Hematopoietic multipotent progenitor cell treated with erythropoietin and hydrocortisone succinate and interleukin-3 and kit ligand, for 4 days (in vitro differentiated cells): ENCODE measurements at regions not wholly inside any gene's neighbourhood (a gene's known extent, or its start where the extent isn't known, plus 50 kb on each side); places are given as distances from the start of the nearest gene placed in this dataset.
"Not testable (repeated sequence)": the region's sequence is repeated elsewhere in the genome, so short reads cannot be mapped to it uniquely, and the experiment has no call there.

Experiments
- DNase-seq: peaks from one replicate; pipeline ENCODE4 v3.0.0-alpha.2; 2015

- peak; percentile 40 for DNase-seq
These were observed 63.1 kb downstream of the TSN start for GRCh38 chr2:121818546-121818945.

- DNase-seq = no peak
These were observed 64.4 kb downstream of the TSN start for GRCh38 chr2:121819846-121820245.

GRCh38 chr2:121821476-121822158 is 66.2 kb downstream of the TSN start:
- DNase-seq = no peak

GRCh38 chr2:121824264-121824663 is 68.8 kb downstream of the TSN start:
- DNase-seq = no peak

- DNase-seq = no peak
These were observed 69.8 kb downstream of the TSN start for GRCh38 chr2:121825003-121825950.

GRCh38 chr2:121826036-121826435 is 70.6 kb downstream of the TSN start:
- DNase-seq = no peak

GRCh38 chr2:121828281-121828731 is 72.9 kb downstream of the TSN start:
- no peak for DNase-seq

- no peak for DNase-seq
These were observed 75.4 kb downstream of the TSN start for GRCh38 chr2:121830809-121831208.

- DNase-seq = no peak
These were observed 76.4 kb downstream of the TSN start for GRCh38 chr2:121831841-121832240.

- no peak for DNase-seq
These were observed 77.2 kb downstream of the TSN start for GRCh38 chr2:121832412-121833357.

- DNase-seq = no peak
These were observed 77.9 kb downstream of the TSN start for GRCh38 chr2:121833358-121833723.

GRCh38 chr2:121836611-121837010 is 81.2 kb downstream of the TSN start:
- DNase-seq = no peak

- no peak for DNase-seq
These were observed 82.1 kb downstream of the TSN start for GRCh38 chr2:121837591-121837990.

GRCh38 chr2:121838551-121838950 is 83.1 kb downstream of the TSN start:
- DNase-seq = no peak

GRCh38 chr2:121839584-121839983 is 84.1 kb downstream of the TSN start:
- no peak for DNase-seq

- DNase-seq = no peak
These were observed 93.8 kb downstream of the TSN start for GRCh38 chr2:121849236-121849635.

- not testable (repeated sequence) for DNase-seq
These were observed 97.7 kb downstream of the TSN start for GRCh38 chr2:121853149-121853548.

- no peak for DNase-seq
These were observed 100.1 kb downstream of the TSN start for GRCh38 chr2:121855510-121855909.

- peak; percentile 18 for DNase-seq
These were observed 100.9 kb downstream of the TSN start for GRCh38 chr2:121856360-121856759.

- no peak for DNase-seq
These were observed 102.9 kb downstream of the TSN start for GRCh38 chr2:121858369-121858768.

- DNase-seq = no peak
These were observed 103.4 kb downstream of the TSN start for GRCh38 chr2:121858847-121859246.

- no peak for DNase-seq
These were observed 104.7 kb downstream of the TSN start for GRCh38 chr2:121860033-121860757.
